ENCODE measurements at regions not wholly inside any gene's neighbourhood (a gene's known extent, or its start where the extent isn't known, plus 50 kb on each side); places are given as distances from the start of the nearest gene placed in this dataset.

- WGBS, result 1% methylated on average over 21 of the region's 79 CpGs
- Histone ChIP-seq H3K4me3 (ENCODE audit: insufficient read depth in 1 of 2, low read depth in 1 of 2, low read length in 2 of 2) (peak overlapping the region; percentile 70 to 91), H3K27ac (ENCODE audit: low read length, poor library complexity, severe bottlenecking) (peak overlapping the region; percentile 79), H3K9ac (ENCODE audit: low read length) (peak overlapping the region; percentile 87), H3K4me1 (ENCODE audit: control insufficient read depth, insufficient read depth, low read depth, low read length) (peaks cover 17% of the 10 kb centered on the region), H2BK15ac (ENCODE audit: low read depth, poor library complexity, severe bottlenecking) (no peak overlapping the region), H3K36me3 (ENCODE audit: control insufficient read depth in 1 of 2, insufficient read depth in 2 of 2, low read depth in 1 of 2, low read length in 2 of 2) (peaks cover 0 to 11% of the 10 kb centered on the region in 2 experiments), H3K23ac (ENCODE audit: low read length in 2 of 2) (no peak overlapping the region), H3K27me3 (ENCODE audit: control insufficient read depth in 1 of 2, insufficient read depth in 1 of 2, low read length in 2 of 2) (peaks cover 3 to 4% of the 10 kb centered on the region in 2 experiments), H2BK120ac (ENCODE audit: low read depth, low read length) (no peak overlapping the region), H3K14ac (ENCODE audit: low read length in 2 of 2) (no peak overlapping the region), H3K18ac (ENCODE audit: low read depth in 1 of 2, low read length in 2 of 2) (no peak overlapping the region), H2AFZ (ENCODE audit: low read depth, low read length) (peak overlapping the region; percentile 43), H2AK5ac (ENCODE audit: low read length, severe bottlenecking) (no peak overlapping the region), H4K91ac (ENCODE audit: low read length) (no peak overlapping the region), H4K8ac (ENCODE audit: low read length) (no peak overlapping the region), H3K79me1 (replicated peaks; ENCODE audit: low read length, poor library complexity, severe bottlenecking) (peaks cover 17% of the 10 kb centered on the region), H3K4ac (ENCODE audit: low read depth in 1 of 2, low read length in 2 of 2) (no peak overlapping the region), H3K4me2 (ENCODE audit: low read length, poor library complexity, severe bottlenecking) (peak overlapping the region; percentile 97), H2BK5ac (ENCODE audit: low read depth, low read length, poor library complexity, severe bottlenecking) (peak overlapping the region; percentile 73), H3K9me3 (ENCODE audit: control insufficient read depth, low read length) (no peaks in the 10 kb centered on the region), H2BK12ac (ENCODE audit: low read length in 2 of 2) (no peak overlapping the region)
- DNase-seq, result peak; percentile 18
Measured at GRCh38 chr4:182143822-182144625, 99.2 kb upstream of the TENM3 start.

GRCh38 chr4:182144626-182145333, 98.4 kb upstream of the TENM3 start:
- no peak overlapping the region for H2AK5ac ChIP-seq (ENCODE audit: low read length, severe bottlenecking)
- H3K18ac ChIP-seq (ENCODE audit: low read depth in 1 of 2, low read length in 2 of 2), result no peak overlapping the region
- H2BK120ac ChIP-seq (ENCODE audit: low read depth, low read length), result no peak overlapping the region
- DNase-seq, result no peak
- H2AFZ ChIP-seq (ENCODE audit: low read depth, low read length), result no peak overlapping the region
- peak overlapping the region; percentile 46 for H2BK15ac ChIP-seq (ENCODE audit: low read depth, poor library complexity, severe bottlenecking)
- no peak overlapping the region for H4K8ac ChIP-seq (ENCODE audit: low read length)
- peaks cover 3 to 4% of the 10 kb centered on the region in 2 experiments for H3K27me3 ChIP-seq (ENCODE audit: control insufficient read depth in 1 of 2, insufficient read depth in 1 of 2, low read length in 2 of 2)
- peak overlapping the region; percentile 80 for H3K9ac ChIP-seq (ENCODE audit: low read length)
- H3K4me2 ChIP-seq (ENCODE audit: low read length, poor library complexity, severe bottlenecking), result peak overlapping the region; percentile 77
- no peak overlapping the region for H3K23ac ChIP-seq (ENCODE audit: low read length in 2 of 2)
- under 1% methylated on average over 72 of the region's 93 CpGs for WGBS
- H3K4me3 ChIP-seq (ENCODE audit: insufficient read depth in 1 of 2, low read depth in 1 of 2, low read length in 2 of 2), result peak overlapping the region; percentile 70 to 82
- H2BK12ac ChIP-seq (ENCODE audit: low read length in 2 of 2), result no peak overlapping the region
- H3K36me3 ChIP-seq (ENCODE audit: control insufficient read depth in 1 of 2, insufficient read depth in 2 of 2, low read depth in 1 of 2, low read length in 2 of 2), result peaks cover 0 to 11% of the 10 kb centered on the region in 2 experiments
- H3K4ac ChIP-seq (ENCODE audit: low read depth in 1 of 2, low read length in 2 of 2), result no peak overlapping the region
- no peaks in the 10 kb centered on the region for H3K9me3 ChIP-seq (ENCODE audit: control insufficient read depth, low read length)
- peak overlapping the region; percentile 69 for H3K27ac ChIP-seq (ENCODE audit: low read length, poor library complexity, severe bottlenecking)
- peak overlapping the region; percentile 86 for H2BK5ac ChIP-seq (ENCODE audit: low read depth, low read length, poor library complexity, severe bottlenecking)
- no peak overlapping the region for H4K91ac ChIP-seq (ENCODE audit: low read length)
- peaks cover 17% of the 10 kb centered on the region for H3K79me1 ChIP-seq (replicated peaks; ENCODE audit: low read length, poor library complexity, severe bottlenecking)
- peaks cover 17% of the 10 kb centered on the region for H3K4me1 ChIP-seq (ENCODE audit: control insufficient read depth, insufficient read depth, low read depth, low read length)
- H3K14ac ChIP-seq (ENCODE audit: low read length in 2 of 2), result no peak overlapping the region

DNA sequence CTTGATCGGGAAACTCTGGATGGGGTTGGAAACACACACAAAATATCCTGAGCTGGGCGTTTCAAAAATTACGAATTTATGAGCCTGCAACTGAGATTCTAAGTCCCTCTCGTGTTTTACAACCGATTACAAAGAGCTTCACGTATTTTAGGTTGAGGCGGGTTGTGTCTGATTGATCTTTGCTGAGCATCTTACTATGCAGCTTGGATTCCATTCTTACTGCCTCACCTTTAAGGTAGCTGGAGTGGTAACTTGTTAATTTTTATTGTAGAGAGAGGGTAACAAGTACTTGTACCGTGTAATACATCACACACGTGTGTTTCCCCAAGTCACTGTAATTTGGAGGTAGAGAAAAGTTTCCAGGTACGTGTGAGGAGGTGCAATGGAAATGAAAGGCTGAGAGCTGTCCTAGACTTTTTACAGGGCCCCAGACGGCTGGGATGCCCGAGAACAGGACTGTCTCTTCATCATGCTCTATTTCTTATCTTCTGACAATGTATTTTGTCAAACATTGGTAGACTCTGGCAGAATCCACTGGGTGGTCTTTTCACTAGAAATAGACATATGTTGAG, 97.8 kb upstream of the TENM3 start:
- Histone ChIP-seq H3K27ac (ENCODE audit: low read length, poor library complexity, severe bottlenecking) (peak overlapping the region; percentile 69), H2BK12ac (ENCODE audit: low read length in 2 of 2) (no peak overlapping the region)

GRCh38 chr4:182147391-182147790, 95.8 kb upstream of the TENM3 start:
- Histone ChIP-seq H2AK5ac (ENCODE audit: low read length, severe bottlenecking) (no peak overlapping the region), H3K9me3 (ENCODE audit: control insufficient read depth, low read length) (no peaks in the 10 kb centered on the region), H3K4me3 (ENCODE audit: insufficient read depth in 1 of 2, low read depth in 1 of 2, low read length in 2 of 2) (no peak overlapping the region)

More for the DNA sequence above, 97.8 kb upstream of the TENM3 start:
- Histone ChIP-seq H2BK5ac (ENCODE audit: low read depth, low read length, poor library complexity, severe bottlenecking) (peak overlapping the region; percentile 5), H3K79me1 (replicated peaks; ENCODE audit: low read length, poor library complexity, severe bottlenecking) (peaks cover 15% of the 10 kb centered on the region), H4K91ac (ENCODE audit: low read length) (no peak overlapping the region), H3K4me2 (ENCODE audit: low read length, poor library complexity, severe bottlenecking) (peak overlapping the region; percentile 77), H3K14ac (ENCODE audit: low read length in 2 of 2) (no peak overlapping the region), H3K9ac (ENCODE audit: low read length) (peak overlapping the region; percentile 80), H3K4me1 (ENCODE audit: control insufficient read depth, insufficient read depth, low read depth, low read length) (peaks cover 17% of the 10 kb centered on the region), H3K9me3 (ENCODE audit: control insufficient read depth, low read length) (no peaks in the 10 kb centered on the region), H2AFZ (ENCODE audit: low read depth, low read length) (no peak overlapping the region), H3K36me3 (ENCODE audit: control insufficient read depth in 1 of 2, insufficient read depth in 2 of 2, low read depth in 1 of 2, low read length in 2 of 2) (peaks cover 0 to 10% of the 10 kb centered on the region in 2 experiments), H2AK5ac (ENCODE audit: low read length, severe bottlenecking) (no peak overlapping the region), H2BK120ac (ENCODE audit: low read depth, low read length) (no peak overlapping the region), H3K23ac (ENCODE audit: low read length in 2 of 2) (no peak overlapping the region), H3K27me3 (ENCODE audit: control insufficient read depth in 1 of 2, insufficient read depth in 1 of 2, low read length in 2 of 2) (peaks cover 3 to 4% of the 10 kb centered on the region in 2 experiments), H4K8ac (ENCODE audit: low read length) (no peak overlapping the region), H3K18ac (ENCODE audit: low read depth in 1 of 2, low read length in 2 of 2) (no peak overlapping the region), H3K4me3 (ENCODE audit: insufficient read depth in 1 of 2, low read depth in 1 of 2, low read length in 2 of 2) (peak overlapping the region; percentile 70 to 82), H2BK15ac (ENCODE audit: low read depth, poor library complexity, severe bottlenecking) (no peak overlapping the region), H3K4ac (ENCODE audit: low read depth in 1 of 2, low read length in 2 of 2) (no peak overlapping the region)
- 4% methylated on average over 12 of the region's 12 CpGs for WGBS
- no peak for DNase-seq

More at GRCh38 chr4:182147391-182147790, 95.8 kb upstream of the TENM3 start:
- Histone ChIP-seq H3K23ac (ENCODE audit: low read length in 2 of 2) (no peak overlapping the region), H3K36me3 (ENCODE audit: control insufficient read depth in 1 of 2, insufficient read depth in 2 of 2, low read depth in 1 of 2, low read length in 2 of 2) (no peaks in the 10 kb centered on the region), H3K27me3 (ENCODE audit: control insufficient read depth in 1 of 2, insufficient read depth in 1 of 2, low read length in 2 of 2) (no peaks in the 10 kb centered on the region), H3K4me2 (ENCODE audit: low read length, poor library complexity, severe bottlenecking) (no peak overlapping the region), H2BK5ac (ENCODE audit: low read depth, low read length, poor library complexity, severe bottlenecking) (no peak overlapping the region), H3K79me1 (replicated peaks; ENCODE audit: low read length, poor library complexity, severe bottlenecking) (peaks cover 2% of the 10 kb centered on the region), H4K8ac (ENCODE audit: low read length) (no peak overlapping the region), H2BK12ac (ENCODE audit: low read length in 2 of 2) (no peak overlapping the region), H3K4me1 (ENCODE audit: control insufficient read depth, insufficient read depth, low read depth, low read length) (peaks cover 3% of the 10 kb centered on the region), H3K27ac (ENCODE audit: low read length, poor library complexity, severe bottlenecking) (no peak overlapping the region), H4K91ac (ENCODE audit: low read length) (no peak overlapping the region), H3K4ac (ENCODE audit: low read depth in 1 of 2, low read length in 2 of 2) (no peak overlapping the region), H3K18ac (ENCODE audit: low read depth in 1 of 2, low read length in 2 of 2) (no peak overlapping the region), H2BK15ac (ENCODE audit: low read depth, poor library complexity, severe bottlenecking) (no peak overlapping the region), H2BK120ac (ENCODE audit: low read depth, low read length) (no peak overlapping the region), H3K9ac (ENCODE audit: low read length) (no peak overlapping the region), H2AFZ (ENCODE audit: low read depth, low read length) (no peak overlapping the region), H3K14ac (ENCODE audit: low read length in 2 of 2) (no peak overlapping the region)
- WGBS, result 100% methylated on average over 2 of the region's 5 CpGs
- no peak for DNase-seq

Data from mesenchymal stem cell (in vitro differentiated cells and primary cell).